ENCODE measurements at regions not wholly inside any gene's neighbourhood (a gene's known extent, or its start where the extent isn't known, plus 50 kb on each side); places are given as distances from the start of the nearest gene placed in this dataset.
"Not testable (repeated sequence)": the region's sequence is repeated elsewhere in the genome, so short reads cannot be mapped to it uniquely, and the experiment has no call there.

DNA sequence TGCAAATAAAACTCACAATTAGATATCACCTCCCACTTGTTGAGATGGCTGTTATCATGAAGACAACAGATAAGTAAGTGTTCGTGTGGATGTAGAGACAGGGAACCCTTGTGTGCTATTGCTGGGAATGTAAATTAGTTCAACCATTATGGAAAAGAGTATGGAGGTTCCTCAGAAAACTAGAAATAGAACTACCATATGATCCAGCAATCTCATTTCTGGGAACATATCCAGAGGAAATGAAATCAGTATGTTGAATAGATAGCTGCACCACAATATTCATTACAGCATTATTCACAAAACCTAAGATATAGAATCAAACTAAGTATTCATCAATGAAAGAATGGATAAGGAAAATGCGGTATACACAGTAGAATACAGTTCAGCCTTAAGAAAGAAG, 418.7 kb upstream of the CNTN6 start:
- no peak for DNase-seq

GRCh38 chr3:675846-676245, 417.0 kb upstream of the CNTN6 start:
- no peak for DNase-seq

DNA sequence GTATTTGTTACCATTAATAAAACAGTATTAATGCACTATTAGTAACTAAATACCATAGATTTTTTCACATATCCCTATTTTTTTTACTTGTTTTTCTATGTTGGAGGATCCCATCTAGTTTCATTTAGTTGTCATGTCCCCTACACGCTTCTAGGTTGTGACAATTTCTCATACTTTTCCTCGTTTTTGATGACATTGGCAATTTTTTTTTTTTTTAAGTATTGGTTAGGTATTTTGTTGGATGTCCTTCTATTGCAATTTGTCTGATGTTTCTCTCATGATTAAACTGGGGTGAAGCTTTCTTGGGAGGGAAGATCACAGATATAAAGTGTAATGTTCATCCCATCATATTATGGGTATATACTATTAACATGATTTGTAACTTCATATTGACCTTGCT, 409.1 kb upstream of the CNTN6 start:
- DNase-seq: no peak

DNA sequence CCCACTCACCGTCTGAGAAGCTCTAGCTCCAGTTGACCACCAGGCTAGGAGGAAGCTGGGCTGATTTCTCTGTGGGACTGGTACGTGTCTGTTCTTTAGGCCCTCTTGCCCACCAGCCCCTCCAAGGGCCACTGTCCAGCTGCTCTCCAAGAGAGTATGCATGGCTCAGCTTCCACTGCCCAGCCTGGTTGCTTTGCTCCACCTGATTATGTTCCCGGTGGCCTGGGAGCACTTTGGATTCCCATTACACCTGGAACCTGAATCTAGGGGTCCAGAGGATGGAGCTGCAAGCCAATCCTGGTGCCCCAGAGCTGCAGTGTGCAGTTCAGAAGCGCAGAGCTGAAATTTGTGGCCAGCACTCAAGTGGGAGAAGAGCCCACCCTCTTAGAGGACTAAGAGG, 402.1 kb upstream of the CNTN6 start:
- no peak for DNase-seq

- no peak for DNase-seq
Measured at GRCh38 chr3:700514-700913, 392.3 kb upstream of the CNTN6 start.

DNA sequence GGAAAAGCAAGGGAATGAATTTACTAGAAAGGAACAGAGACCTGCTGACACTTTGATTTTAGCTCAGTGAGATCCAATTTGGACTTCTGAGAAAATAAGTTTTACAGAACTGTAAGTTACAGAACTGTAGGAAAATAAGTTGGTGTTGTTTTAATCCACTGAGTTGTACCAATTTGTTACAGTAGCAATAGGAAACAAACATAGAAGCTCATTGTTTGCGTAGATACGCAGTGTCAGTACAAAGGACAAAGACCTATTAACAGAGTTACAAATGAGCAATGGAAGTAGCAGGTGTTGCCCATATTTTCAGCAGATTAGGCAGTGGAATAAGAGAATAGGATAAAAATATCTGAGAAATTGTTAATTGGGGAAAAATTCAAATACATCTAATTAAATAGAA, 385.8 kb upstream of the CNTN6 start:
- no peak for DNase-seq

- no peak for DNase-seq
Measured at GRCh38 chr3:713006-713621, 379.7 kb upstream of the CNTN6 start.

DNA sequence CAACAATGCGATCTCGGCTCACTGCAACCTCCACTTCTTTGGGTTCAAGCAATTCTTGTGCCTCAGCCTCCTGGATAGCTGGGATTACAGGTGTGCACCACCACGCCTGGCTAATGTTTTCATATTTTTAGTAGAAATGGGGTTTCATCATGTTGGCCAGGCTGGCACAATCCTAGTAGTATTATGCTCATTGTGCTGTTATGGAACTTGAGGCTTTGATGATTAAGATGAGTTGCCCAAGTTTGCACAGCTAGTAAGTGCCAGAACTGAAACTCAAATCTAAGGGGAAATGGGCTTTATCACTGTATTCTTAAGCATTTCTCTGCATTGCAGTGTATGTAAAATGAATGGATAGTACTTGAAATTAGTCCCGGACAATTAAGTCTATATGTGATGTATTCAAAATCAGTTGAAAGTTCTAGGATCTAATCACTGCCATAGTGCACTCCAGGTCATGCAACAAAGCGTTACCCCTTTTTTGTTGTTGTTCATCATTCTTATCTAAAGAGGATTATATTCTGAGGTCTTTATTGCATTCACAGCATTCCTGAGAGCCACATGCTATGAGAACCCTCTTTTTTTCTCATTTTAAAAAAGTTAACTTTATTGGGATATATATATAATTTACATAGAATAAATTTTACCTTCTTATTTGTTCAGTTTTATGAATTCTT, 378.7 kb upstream of the CNTN6 start:
- no peak for DNase-seq

GRCh38 chr3:721086-721485, 371.7 kb upstream of the CNTN6 start:
- no peak for DNase-seq

GRCh38 chr3:732326-732928, 360.4 kb upstream of the CNTN6 start:
- DNase-seq: no peak

GRCh38 chr3:733313-733712, 359.5 kb upstream of the CNTN6 start:
- no peak for DNase-seq

GRCh38 chr3:757711-758110, 335.1 kb upstream of the CNTN6 start:
- no peak for DNase-seq

DNA sequence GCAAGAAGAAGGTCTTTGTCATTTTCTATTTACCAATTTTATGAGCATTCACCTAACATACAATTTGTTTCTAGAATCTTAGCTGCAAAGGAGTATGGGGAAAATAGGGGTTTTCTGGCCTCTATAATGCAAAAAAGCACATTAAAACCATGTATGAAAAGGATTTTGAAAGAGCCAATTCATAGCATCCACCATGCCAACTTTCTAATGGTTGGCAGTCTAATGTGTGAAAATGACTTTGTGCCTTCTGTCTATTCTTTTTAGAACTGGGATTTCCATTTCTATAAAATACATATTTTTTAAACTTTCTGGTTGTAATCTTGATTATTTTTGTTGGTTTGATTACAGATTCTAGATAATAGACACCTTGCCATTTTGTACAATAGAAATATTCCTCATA, 333.7 kb upstream of the CNTN6 start:
- no peak for DNase-seq

GRCh38 chr3:773433-773832, 319.4 kb upstream of the CNTN6 start:
- not testable (repeated sequence) for DNase-seq

- no peak for DNase-seq
Measured at GRCh38 chr3:775178-775880, 317.5 kb upstream of the CNTN6 start.

- no peak for DNase-seq
Measured at GRCh38 chr3:780505-780904, 312.3 kb upstream of the CNTN6 start.

DNA sequence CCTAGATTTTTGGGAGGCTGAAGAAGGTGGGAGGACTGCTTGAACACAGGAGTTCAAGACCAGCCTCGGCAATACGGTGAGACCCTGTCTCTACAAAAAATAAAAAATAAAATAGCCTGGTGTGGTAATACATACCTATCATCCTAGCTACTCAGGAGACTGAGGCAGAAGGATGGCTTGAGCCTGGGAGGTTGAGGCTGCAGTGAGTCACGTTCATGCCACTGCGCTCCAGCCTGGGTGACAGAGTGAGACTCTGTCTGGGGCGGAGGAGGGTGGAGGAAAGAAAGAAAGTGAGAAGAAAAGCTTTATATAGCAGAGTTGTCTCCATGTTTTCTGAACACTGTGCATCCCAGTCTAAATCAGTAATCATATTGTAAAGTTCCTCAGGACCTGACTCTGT, 301.4 kb upstream of the CNTN6 start:
- DNase-seq: no peak

DNA sequence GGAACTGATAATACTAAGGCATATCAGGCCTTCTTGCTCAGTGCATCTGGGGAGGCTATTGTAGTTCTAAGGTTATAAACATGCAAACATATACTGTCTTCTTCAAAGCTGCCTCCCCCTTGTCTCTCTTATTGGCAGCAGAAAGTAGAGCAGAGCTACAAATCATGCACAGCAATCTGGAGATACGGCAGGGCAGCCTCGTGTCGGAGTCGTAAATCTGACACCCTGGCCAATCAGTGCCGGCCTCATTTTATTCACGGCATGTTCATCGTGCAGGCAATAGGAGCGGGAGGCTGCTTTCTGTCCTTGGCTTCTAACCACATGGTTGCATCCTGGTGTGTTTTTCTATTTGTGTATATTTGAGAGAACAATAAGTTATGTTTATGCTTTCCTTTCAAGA, 300.2 kb upstream of the CNTN6 start:
- DNase-seq: no peak

DNA sequence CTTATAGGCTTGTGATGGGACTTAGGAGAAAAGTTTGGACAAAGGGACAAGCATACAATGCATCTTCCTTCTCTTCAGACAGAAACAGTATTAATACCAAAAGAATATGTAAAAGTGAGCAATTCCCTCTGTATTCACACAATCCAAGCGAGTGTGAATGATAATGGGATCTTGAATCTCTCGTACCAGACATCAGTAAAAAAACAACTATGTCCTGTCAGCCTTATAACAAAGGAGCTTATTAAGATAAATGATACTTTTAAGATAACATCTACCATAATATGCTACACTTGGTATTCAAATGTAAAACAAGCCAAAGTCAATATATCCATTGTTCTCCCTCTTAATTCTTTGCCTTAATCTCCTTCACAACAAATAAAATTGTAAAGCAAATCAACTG, 288.6 kb upstream of the CNTN6 start:
- no peak for DNase-seq

DNA sequence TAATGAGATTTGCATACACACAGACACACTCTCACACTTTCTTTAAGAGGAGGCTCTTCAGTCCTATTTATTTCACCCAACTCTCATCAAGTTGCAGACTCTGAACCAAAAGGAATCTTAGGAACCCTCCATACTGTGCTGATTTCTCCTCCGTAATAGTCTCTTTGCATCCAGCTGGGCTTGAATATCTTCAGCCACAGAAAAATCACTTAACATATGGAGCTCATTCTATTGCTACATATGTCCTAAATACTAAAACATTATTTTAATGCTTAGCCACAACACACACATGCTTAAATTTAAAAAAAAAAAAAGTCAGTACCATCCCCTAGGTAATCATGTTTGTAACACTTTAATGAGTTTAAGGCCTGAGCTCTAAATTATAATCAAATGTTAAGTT, 287.5 kb upstream of the CNTN6 start:
- no peak for DNase-seq

DNA sequence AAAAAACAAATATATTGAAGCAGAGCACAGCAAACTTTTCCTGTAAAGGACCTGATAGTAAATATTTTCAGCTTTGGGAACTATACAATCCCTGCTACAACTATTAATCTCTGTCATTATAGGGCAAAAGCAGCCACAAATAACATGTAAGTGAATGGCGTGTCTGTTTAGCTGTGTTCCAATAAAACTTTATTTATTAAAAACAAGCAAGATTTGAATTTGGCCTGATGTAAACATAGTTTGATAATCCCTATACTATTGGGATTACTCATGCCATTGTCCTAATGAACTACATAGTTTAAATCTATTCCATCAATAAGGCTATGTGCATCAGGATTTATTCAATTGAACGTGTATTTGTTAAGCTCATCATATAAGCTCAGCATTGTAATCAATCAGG, 286.8 kb upstream of the CNTN6 start:
- no peak for DNase-seq

GRCh38 chr3:816605-817004, 276.2 kb upstream of the CNTN6 start:
- no peak for DNase-seq

- no peak for DNase-seq
Measured at GRCh38 chr3:834679-835078, 258.1 kb upstream of the CNTN6 start.

DNA sequence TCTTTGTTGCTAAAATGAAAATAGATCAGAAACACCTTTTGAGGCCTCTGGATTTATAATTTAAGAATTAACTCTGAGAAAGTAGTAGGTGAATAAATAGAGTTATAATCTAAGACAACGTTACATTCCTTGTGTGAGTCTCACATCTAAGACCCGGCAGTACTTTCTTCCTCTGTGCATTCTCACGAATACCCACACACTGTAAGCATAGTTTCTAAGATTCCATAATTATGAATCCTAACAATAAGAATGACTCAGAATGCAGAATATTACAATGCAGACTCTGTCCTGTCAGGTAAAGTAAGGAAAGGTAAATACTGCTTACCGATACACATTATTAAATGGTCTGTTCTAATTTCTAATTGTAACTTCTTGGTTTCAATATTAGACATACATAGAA, 257.7 kb upstream of the CNTN6 start:
- DNase-seq: no peak
